ENCODE measurements at regions not wholly inside any gene's neighbourhood (a gene's known extent, or its start where the extent isn't known, plus 50 kb on each side); places are given as distances from the start of the nearest gene placed in this dataset.

DNA sequence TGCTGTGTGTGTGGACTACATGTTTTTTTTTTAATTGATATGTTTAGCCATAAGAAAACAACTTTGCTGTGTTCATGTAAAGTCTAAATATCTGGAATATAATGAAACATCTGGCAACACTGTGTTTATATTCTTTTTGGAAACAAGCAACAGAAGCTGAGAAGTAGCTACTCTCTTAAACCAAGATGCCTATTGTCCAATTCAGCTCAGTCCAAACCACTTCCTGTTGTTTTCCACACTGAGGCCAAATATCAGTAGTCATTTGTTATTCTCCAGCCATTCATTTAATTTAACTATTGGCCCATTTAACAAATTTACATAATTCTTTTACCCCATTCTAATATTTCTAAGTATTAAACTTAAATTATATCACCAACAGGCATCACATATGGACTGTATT, 903.0 kb upstream of the SLIT2 start:
- H3K9ac ChIP-seq (ENCODE audit: control insufficient read depth, insufficient read depth, low read length), result no peak overlapping the region
- H3K4me3 ChIP-seq, result no peak overlapping the region
- FAIRE-seq (no peak), ATAC-seq (no peak), DNase-seq (ENCODE audit: low read depth, low spot score) (no peak)
- no peak overlapping the region for H3K27ac ChIP-seq (ENCODE audit: control insufficient read depth, insufficient read depth)
- RAD21 ChIA-PET (ENCODE audit: unreplicated experiment), result no interaction called here
- POLR2A ChIA-PET, result no interaction called here
- in situ Hi-C loops (cut with MboI), result no loop called here
- H3K9me3 ChIP-seq (replicated peaks; ENCODE audit: control insufficient read depth, insufficient read depth, low read length), result no peaks in the 10 kb centered on the region
- no peaks in the 10 kb centered on the region for H3K79me2 ChIP-seq (ENCODE audit: control insufficient read depth, insufficient read depth, low read length)
- intact Hi-C loops (cut with micrococcal nuclease; ENCODE audit: unreplicated experiment), result no loop called here
- CTCF ChIA-PET, result no interaction called here
- no peak overlapping the region for H2AFZ ChIP-seq (ENCODE audit: control insufficient read depth, low read depth, low read length)
- H3K4me1 ChIP-seq (ENCODE audit: control insufficient read depth, insufficient read depth, low read length), result no peaks in the 10 kb centered on the region
- H3K4me2 ChIP-seq (ENCODE audit: control insufficient read depth, insufficient read depth), result no peak overlapping the region
- BruUV-seq (replicated peaks), result no TSS peak
- SMC1A ChIA-PET (ENCODE audit: uncharacterized antibody, unreplicated experiment), result no interaction called here
- no peaks in the 10 kb centered on the region for H3K27me3 ChIP-seq (replicated peaks in 1 of 2; ENCODE audit: control insufficient read depth in 2 of 2, insufficient read depth in 2 of 2, low read length in 1 of 2)
- TF ChIP-seq, protein P1, sequence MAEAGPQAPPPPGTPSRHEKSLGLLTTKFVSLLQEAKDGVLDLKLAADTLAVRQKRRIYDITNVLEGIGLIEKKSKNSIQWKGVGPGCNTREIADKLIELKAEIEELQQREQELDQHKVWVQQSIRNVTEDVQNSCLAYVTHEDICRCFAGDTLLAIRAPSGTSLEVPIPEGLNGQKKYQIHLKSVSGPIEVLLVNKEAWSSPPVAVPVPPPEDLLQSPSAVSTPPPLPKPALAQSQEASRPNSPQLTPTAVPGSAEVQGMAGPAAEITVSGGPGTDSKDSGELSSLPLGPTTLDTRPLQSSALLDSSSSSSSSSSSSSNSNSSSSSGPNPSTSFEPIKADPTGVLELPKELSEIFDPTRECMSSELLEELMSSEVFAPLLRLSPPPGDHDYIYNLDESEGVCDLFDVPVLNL (IDR thresholded peaks at IDR 0.05; ENCODE audit: low read depth, low read length), result no peak
- TF ChIP-seq CBFB (IDR thresholded peaks at IDR 0.05; ENCODE audit: low read depth), result no peak
- TF ChIP-seq, protein P2, sequence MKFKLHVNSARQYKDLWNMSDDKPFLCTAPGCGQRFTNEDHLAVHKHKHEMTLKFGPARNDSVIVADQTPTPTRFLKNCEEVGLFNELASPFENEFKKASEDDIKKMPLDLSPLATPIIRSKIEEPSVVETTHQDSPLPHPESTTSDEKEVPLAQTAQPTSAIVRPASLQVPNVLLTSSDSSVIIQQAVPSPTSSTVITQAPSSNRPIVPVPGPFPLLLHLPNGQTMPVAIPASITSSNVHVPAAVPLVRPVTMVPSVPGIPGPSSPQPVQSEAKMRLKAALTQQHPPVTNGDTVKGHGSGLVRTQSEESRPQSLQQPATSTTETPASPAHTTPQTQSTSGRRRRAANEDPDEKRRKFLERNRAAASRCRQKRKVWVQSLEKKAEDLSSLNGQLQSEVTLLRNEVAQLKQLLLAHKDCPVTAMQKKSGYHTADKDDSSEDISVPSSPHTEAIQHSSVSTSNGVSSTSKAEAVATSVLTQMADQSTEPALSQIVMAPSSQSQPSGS (IDR thresholded peaks at IDR 0.05; ENCODE audit: low read length), result no peak
- TF ChIP-seq MEF2B (IDR thresholded peaks at IDR 0.05; ENCODE audit: partially characterized antibody, poor library complexity, severe bottlenecking), result no peak
- TF ChIP-seq, protein P3, sequence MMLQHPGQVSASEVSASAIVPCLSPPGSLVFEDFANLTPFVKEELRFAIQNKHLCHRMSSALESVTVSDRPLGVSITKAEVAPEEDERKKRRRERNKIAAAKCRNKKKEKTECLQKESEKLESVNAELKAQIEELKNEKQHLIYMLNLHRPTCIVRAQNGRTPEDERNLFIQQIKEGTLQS (IDR thresholded peaks at IDR 0.05; ENCODE audit: borderline replicate concordance, extremely low read depth, low read depth, low read length), result no peak
- TF ChIP-seq, protein P4, sequence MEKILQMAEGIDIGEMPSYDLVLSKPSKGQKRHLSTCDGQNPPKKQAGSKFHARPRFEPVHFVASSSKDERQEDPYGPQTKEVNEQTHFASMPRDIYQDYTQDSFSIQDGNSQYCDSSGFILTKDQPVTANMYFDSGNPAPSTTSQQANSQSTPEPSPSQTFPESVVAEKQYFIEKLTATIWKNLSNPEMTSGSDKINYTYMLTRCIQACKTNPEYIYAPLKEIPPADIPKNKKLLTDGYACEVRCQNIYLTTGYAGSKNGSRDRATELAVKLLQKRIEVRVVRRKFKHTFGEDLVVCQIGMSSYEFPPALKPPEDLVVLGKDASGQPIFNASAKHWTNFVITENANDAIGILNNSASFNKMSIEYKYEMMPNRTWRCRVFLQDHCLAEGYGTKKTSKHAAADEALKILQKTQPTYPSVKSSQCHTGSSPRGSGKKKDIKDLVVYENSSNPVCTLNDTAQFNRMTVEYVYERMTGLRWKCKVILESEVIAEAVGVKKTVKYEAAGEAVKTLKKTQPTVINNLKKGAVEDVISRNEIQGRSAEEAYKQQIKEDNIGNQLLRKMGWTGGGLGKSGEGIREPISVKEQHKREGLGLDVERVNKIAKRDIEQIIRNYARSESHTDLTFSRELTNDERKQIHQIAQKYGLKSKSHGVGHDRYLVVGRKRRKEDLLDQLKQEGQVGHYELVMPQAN (conservative IDR thresholded peaks at IDR 0.05), result no peak
- H4K20me1 ChIP-seq (ENCODE audit: control insufficient read depth, insufficient read depth), result no peaks in the 10 kb centered on the region
- H3K36me3 ChIP-seq (ENCODE audit: control insufficient read depth in 2 of 2, insufficient read depth in 2 of 2, low read length in 1 of 2), result no peaks in the 10 kb centered on the region

Data from GM12878 (cell line).